SK-N-SH (cell line): ENCODE measurements at regions not wholly inside any gene's neighbourhood (a gene's known extent, or its start where the extent isn't known, plus 50 kb on each side); places are given as distances from the start of the nearest gene placed in this dataset.

Source experiments
- CTCF ChIP-seq: fragments of 200-600 bp; sonication (generic); IDR thresholded peaks from 2 replicates; pipeline ENCODE4 v1.6.1; 2017; ENCODE audit warnings: antibody characterized with exemption, mild to moderate bottlenecking, moderate library complexity
- NRF1 ChIP-seq: IDR thresholded peaks from 2 replicates; pipeline ENCODE4 v1.6.1; 2012; ENCODE audit warnings: low read depth, mild to moderate bottlenecking, low read length
- POLR2AphosphoS5 ChIP-seq: IDR thresholded peaks from 2 replicates; pipeline ENCODE4 v1.6.1; 2012; ENCODE audit warnings: low read depth, low read length
- TCF12 ChIP-seq: IDR thresholded peaks from 2 replicates; pipeline ENCODE4 v1.4.0; 2012
- YY1 ChIP-seq: IDR thresholded peaks from 2 replicates; pipeline ENCODE4 v1.4.0; 2012; ENCODE audit warnings: low read depth, mild to moderate bottlenecking

GRCh38 chr15:31540633-31541032 is 214.0 kb downstream of the KLF13 start:
- TF ChIP-seq TCF12 (no peak), POLR2AphosphoS5 (no peak), NRF1 (no peak), YY1 (no peak), CTCF (no peak)
